Renal pelvis (tissue), 1 donor: ENCODE measurements at regions not wholly inside any gene's neighbourhood (a gene's known extent, or its start where the extent isn't known, plus 50 kb on each side); places are given as distances from the start of the nearest gene placed in this dataset.

ENCODE experiments used
- DNase-seq: peaks from one replicate; pipeline ENCODE4 v3.0.0-alpha.2; 2013

- DNase-seq = no peak
Observed at GRCh38 chr2:149743842-149744448, 156.4 kb upstream of the MMADHC start.

GRCh38 chr2:149741646-149742045, 154.1 kb upstream of the MMADHC start:
- no peak for DNase-seq

GRCh38 chr2:149740490-149740889, 152.9 kb upstream of the MMADHC start:
- no peak for DNase-seq

- no peak for DNase-seq
Observed at GRCh38 chr2:149739883-149740265, 152.3 kb upstream of the MMADHC start.

GRCh38 chr2:149739171-149739882, 151.8 kb upstream of the MMADHC start:
- no peak for DNase-seq

GRCh38 chr2:149738767-149739166, 151.2 kb upstream of the MMADHC start:
- no peak for DNase-seq

- no peak for DNase-seq
Observed at GRCh38 chr2:149737896-149738295, 150.3 kb upstream of the MMADHC start.

- no peak for DNase-seq
Observed at GRCh38 chr2:149735237-149735958, 147.8 kb upstream of the MMADHC start.

- DNase-seq = peak; percentile 66
Observed at GRCh38 chr2:149733936-149734685, 146.5 kb upstream of the MMADHC start.

- DNase-seq = no peak
Observed at GRCh38 chr2:149732730-149733290, 145.2 kb upstream of the MMADHC start.

- no peak for DNase-seq
Observed at GRCh38 chr2:149732001-149732685, 144.6 kb upstream of the MMADHC start.

- DNase-seq = no peak
Observed at GRCh38 chr2:149731079-149731478, 143.5 kb upstream of the MMADHC start.

GRCh38 chr2:149729586-149729985, 142.0 kb upstream of the MMADHC start:
- no peak for DNase-seq

- no peak for DNase-seq
Observed at GRCh38 chr2:149727927-149728326, 140.4 kb upstream of the MMADHC start.

GRCh38 chr2:149725234-149725633, 137.7 kb upstream of the MMADHC start:
- DNase-seq = no peak

- DNase-seq = no peak
Observed at GRCh38 chr2:149724091-149724490, 136.5 kb upstream of the MMADHC start.

GRCh38 chr2:149720615-149721014, 133.0 kb upstream of the MMADHC start:
- DNase-seq = no peak

- no peak for DNase-seq
Observed at GRCh38 chr2:149719695-149720094, 132.1 kb upstream of the MMADHC start.

GRCh38 chr2:149716687-149717086, 129.1 kb upstream of the MMADHC start:
- no peak for DNase-seq

GRCh38 chr2:149715894-149716293, 128.3 kb upstream of the MMADHC start:
- DNase-seq = no peak

GRCh38 chr2:149715005-149715592, 127.5 kb upstream of the MMADHC start:
- no peak for DNase-seq
